NCI-H2196 treated with DMSO at 0.1 percent for 48 hours (cell line): ENCODE measurements at regions not wholly inside any gene's neighbourhood (a gene's known extent, or its start where the extent isn't known, plus 50 kb on each side); places are given as distances from the start of the nearest gene placed in this dataset.
"Not testable (repeated sequence)": the region's sequence is repeated elsewhere in the genome, so short reads cannot be mapped to it uniquely, and the experiment has no call there.

Source experiments
- DNase-seq: peaks from one replicate; lab custom pipeline; 2025; ENCODE audit not compliant: unreplicated experiment; lab: John Stamatoyannopoulos, UW

DNA sequence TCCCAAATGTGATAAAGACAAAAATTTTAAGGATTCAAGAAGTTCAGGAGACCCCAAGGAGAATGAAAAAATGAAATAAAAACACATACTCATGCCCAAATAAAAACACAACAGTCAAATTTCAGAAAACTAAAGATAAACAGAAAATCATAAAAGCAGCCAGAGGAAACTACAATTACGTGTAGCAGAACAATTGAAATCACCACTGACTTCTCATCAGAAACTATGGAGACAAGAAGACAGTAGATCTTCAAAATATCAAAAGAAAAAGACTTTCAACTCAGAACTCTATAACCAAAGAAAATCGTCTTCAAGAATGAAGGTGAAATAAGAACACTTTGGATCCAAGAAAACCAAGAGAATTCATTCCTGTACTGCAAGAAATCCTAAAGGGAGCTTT, 54.9 kb downstream of the DIO3 start:
- no peak for DNase-seq

DNA sequence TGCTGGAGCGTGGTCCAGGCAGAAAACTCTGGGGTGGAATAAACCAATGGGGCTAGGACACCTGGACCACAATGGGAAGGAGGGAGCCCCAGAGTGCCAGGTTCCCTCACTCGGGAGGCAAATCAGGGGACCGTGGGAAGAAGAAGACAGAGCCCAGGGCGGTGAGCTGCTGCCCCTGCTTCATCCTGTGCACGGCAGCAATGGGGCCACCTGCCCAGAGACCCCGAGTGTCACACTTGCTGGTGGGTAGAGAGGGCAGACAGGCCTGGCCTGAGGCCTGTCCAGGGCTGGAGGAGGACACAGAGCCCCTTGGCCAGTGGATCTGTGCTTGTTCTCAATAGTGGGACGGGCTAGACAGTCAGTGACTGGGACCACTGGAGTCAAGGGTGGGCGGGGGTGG, 58.2 kb downstream of the DIO3 start:
- no peak for DNase-seq

DNA sequence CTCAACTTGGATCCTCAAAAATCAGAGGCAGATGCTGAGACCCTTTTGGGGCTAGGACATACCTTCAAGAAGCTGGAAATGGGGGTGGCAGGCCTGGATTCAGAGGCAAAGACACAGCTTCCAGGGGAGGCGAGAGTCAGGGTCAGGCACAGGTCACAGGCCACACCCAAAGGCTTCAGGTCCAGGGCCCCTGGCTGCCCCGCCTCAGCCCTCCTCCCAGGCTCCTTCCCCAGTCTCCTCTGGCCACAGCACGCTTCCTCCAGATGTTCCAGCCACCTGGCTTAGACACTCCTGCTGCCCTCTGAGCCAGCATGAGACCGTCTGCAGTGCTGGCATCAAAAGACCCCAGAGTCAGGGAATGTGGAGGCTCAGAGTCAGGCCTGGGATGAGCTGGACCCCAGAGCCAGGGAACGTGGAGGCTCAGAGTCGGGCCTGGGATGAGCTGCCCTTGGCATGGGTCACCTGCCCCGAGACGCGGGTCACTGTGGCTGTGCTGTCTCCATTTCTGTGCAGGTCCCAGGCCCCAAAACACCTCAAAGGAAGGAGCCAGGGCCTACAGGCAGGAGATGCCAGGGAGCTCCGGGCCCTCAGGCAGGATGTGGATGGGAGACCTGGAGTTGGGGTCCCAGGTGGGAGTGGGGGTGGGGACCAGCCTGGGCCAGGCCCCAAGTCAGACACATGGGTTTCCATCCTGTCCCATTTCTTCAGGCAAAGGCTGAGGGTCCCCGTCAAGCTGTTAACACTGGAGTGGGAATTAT, 58.9 kb downstream of the DIO3 start:
- no peak for DNase-seq

DNA sequence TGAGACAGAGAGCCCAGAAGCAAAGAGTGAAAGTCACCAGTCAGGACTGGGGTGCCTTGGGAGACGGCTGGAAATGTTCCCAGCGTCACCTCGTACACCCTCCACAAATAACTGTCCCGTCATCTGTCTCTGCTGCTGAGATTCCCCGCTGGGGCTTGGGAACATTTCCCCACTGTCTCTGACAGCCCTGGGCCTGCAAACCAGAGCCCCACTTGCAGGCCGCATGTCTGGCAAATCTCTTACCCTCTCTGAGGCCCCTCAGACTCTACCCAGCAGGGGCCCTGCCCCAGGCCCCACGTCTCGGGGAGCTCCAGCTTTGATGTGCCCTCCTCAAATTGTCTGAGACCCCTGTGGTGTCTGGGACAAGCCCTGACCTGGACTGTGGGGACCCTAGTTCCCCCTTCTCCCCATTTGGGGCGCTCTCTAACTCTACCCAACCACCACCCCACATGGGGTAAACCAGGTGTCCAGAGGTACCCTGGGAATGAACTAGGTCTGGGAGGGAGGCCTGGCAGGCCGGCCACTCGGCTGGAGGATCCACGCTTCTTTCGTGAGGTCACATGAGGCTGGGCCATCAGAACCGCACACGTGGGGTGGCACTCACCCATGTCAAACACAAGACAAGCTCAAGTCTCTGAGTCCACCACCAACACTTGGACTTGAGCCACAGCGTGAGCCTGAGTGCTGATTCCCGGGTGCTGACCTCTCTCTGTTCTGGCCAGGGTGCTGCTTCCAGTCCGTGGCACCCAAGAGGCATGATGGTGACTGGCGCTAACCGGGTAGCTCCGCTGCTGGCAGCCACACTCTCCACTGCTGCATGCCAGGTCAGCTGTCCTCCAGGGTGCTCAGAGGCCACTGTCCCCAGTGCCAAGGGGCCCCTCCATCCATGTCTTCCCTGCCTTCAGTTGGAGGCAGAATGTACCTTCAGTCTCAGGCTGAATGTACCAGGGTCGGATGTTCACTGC, 59.8 kb downstream of the DIO3 start:
- DNase-seq = no peak

DNA sequence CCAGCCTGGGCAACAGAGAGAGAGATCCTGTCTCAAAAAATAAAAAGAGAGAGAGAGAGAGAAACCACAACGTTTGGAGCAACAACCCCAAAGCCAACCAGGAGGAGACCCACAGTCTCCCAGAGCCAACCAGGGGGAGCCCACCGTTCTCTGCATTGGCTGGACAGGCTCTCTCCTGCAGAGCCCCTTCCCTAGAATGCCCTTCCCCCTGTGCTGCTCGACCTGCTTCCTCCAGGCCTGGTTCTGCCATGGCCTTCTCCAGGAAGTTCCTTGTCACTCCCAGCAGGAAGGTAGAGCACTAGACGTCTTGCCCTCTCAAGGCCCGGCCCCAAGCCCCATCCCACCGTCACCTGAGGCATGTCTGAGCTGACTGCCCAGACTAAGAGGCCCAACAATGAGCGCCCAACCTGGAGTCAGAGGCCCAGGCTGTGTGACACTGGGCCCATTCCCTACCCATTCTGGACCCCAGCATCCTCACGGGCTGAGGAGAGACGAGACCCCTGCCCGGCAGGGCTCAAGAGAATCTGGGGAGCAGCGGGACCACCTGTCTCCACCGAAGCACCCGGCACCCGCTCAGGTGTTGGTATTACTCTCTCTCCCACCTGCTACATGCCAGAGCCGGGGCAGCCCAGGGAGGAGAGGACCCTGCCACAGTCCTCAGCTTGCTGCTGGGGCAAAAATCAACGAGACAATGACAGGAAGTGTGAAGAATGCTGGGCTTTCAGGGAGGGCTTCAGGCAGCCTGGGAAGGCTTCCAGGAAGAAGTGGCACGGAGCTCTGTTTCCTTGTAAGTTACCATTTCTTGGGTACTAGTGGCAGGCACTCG, 61.2 kb downstream of the DIO3 start:
- DNase-seq = no peak

DNA sequence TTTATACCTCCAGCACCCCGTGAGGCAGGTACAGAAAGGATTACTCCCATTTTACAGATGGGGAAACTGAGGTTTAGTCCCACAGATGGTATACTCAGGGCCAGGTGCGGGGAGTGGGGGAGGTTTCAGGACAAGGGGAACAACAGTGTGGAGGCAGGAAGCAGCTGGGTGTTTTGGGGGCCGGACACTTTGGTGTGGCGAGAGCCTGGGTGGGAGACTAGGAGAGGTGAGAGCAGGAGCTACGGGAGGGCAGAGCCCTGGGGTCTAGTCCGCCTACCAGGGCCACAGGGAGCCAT, 61.7 kb downstream of the DIO3 start:
- DNase-seq = no peak

DNA sequence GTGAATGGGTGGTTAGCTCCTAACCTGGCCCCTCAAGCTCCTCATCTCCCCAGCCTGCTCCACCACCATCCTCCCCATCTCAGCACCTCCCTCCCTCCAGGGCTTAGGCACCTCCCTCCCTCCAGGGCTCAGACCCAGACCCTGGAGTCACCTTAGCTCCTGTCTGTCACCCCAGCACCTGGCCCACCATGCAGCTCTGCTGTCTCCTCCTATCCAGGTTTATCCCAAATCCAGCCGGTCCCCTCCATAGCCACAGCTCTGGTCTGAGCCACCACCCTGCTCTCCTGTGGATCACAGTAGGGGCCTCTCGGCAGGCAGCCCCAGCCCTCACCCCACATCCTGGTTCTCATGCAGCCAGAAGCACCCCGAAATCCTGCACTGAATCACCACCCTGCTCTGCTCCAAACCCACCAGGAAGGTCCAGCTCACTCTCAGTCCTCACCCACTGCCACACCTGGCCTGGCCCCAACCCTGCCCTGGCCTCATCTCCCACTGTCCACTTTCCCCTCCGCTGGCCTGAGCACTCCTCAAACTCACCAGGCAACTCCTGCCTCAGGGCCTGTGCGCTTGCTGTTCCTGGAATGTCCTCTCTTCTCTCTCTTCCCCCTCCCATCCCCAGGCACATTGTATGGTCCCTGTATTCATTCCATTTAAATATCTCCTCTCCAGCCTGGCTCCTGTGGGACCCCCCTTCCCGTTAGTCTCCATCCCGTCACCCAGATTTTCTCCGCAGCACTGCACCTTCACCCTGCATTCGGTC, 62.6 kb downstream of the DIO3 start:
- DNase-seq = no peak

DNA sequence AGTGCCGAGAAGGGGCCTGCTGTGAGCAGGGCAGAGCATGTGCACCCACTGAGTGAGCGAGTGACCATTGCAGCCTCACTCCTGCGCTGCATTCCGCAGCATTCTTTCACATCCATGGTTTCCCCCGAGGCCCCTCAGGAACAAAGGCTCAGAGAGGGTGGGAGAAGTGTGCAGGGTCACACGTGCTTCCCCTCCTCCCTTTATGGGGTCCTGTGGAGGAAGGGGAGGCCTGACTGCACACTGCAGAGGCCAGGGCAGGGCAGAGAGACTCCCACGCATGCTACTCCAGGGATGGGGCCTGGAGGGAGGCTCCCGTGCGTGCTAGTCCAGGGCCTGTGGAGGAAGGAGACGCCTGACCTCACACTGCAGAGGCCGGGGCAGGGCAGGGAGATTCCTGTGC, 63.2 kb downstream of the DIO3 start:
- no peak for DNase-seq

DNA sequence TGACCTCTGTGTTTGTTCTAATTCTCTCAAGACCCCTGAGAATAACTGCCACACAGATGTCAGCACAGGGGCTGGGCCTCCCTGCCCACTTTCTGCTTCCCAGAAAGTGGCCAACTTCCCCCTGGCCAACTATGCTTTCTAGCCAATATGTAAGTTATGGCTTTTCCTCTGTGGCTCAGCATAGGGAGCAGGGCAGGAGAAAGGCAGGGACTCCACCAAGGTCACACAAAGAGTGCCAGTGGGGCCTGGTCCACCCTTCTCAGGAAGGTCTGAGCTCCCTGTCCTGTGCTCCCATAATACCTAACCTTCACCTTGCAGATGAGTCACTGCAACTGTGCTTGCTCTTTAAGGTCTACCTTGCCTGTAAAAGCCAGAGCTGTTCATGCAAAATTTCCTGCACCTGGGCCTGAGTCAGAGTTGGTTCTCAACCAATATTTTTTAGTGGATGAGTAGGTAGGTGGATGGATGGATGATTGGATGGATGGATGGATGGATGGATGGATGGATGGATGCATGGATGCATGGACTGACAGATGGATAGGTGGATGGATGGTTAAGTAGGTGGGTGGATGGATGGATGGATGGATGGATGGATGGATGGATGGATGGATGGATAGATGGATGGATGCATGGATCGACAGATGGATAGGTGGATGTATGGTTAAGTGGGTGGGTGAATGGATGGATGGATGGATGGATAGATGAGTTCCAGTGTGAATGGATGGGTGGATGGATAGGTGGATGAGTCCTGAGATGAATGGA, 64.2 kb downstream of the DIO3 start:
- no peak for DNase-seq

DNA sequence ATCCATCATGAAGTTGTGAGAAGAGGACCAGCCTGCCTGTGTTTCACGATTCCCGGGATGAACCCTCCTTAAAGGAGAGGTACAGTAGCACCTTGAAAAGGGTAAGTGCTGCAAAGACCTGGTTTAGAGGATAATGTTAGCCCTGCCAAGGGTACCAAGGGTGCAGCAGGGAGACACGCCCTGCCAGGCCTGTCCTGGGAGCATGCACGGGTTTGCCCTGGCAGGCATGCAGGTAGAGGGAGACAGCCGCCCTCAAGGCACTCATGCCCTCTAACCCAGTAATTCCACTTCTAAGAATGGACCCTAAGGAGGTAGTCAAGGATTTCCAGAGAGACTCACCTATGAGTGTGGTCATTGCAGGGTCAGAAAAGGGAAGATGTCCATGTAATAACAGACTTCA, 65.0 kb downstream of the DIO3 start:
- no peak for DNase-seq

DNA sequence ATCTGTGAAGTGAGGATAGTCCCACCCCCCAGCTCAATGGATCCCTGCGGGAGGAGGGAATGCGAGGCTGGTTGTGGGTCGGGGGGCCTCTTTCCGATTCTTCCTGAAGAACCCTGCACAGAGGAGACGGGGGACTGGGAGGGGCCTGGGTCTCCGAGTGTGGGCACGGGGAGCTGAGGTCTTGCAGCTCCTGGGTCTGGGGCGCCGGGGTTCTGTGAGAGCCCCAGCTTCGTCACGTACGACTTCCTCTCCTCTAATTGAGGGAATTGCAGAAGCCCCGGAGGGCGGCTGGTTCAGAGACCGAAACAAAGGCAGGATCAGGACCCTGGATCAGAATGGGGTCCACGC, 66.6 kb downstream of the DIO3 start:
- DNase-seq = no peak

DNA sequence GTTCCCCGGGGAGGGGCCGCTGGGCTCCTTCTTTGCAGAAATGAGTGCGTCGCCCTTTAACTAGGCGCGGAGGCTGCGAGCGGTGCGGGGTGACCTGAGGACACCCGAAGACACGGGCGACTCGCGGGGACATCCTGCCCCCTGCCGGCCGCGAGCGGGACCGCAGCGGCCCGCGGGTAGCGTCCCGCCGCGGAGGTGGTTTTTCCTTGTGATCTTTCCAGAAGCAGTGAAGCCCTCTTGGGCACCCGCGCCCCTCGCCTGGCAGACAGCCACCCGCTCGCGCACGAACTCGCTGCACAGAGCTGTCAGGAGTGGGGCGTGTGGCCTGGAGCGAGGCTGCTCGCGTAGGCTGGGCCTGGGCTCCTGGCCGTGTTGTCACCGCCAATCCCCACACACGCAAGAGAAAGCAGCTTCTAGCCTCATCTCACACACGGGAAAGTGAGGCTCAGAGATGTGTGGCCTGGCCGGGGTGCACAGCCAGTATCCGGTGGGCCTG, 67.2 kb downstream of the DIO3 start:
- DNase-seq = no peak

DNA sequence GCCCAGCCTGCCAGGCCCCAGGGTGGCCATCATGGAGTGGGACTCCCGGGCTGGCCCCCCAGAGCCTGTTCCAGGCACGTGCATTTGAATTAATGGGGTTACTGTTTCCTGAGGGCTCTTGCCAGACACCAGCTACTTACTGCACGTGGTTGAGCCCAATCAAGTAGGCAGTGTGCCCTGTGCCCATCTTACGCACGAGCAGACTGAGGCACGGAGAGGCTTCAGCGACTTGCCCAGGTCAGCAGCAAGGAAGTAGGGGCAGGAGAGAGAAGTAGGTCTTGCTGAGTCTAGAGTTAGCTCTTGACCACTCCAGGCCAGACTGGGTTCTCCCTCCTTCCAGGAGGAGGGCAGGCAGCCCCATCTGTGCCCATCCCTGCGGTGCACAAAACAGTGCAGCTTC, 67.7 kb downstream of the DIO3 start:
- no peak for DNase-seq

DNA sequence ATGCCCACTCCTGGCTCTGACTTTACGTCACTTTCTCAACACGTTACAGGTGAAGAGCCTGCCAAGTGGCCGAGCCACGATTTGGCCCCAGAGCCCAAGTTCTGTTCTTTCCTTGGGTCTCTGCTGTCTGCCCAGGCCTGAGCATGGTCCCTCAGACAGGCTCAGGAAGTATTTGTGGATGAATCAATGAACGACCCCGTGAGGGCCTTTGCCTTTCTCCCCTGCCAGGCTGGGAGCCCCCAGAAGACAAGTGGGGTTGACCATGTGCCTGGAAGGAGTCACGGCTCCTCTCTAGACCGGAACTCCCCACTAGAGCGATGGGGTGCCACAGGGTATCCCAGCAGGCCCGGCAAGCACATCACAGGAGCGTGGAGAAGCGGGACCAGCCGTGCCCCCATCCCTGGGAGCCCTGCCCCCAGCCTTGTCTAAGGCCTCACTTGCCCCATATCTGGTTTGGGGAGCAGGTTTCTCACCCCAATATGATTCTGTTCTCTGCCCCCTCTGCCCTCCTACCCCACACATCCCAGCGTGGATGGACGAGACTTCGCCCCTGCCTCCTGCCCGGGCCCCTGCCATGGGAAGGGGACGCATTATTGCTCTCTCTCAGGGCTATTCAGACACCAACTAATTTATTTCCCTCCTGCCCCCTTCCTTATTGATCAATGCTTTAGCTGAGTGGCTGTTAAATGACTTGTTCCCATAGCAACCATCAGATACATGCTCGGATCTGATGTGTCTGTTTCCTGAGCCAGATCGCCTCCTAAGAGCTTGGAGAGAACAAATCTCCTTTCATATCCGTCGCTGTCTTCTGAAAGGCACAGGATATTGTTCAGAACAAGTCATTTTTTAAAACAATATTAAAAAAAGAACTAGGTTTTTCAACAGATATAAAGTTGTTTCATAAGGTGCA, 69.0 kb downstream of the DIO3 start:
- no peak for DNase-seq

DNA sequence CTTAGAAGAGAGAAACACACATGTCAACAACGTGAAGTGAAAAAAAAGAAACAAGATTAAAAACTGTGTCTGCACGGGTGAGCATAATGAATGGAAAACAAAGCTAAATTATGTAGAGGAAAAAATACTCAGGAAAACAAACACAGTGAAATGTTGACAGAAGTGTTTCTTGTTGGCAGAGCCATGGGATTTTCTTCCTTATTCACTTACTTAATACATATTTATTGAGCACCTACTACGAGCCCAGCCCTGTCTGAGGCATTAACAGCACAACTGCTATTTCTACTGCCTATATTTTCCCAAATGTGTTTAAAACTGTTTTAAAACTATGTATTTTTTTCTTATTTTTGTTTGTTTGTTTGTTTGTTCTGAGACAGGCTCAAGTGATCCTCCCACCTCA, 69.9 kb downstream of the DIO3 start:
- no peak for DNase-seq

DNA sequence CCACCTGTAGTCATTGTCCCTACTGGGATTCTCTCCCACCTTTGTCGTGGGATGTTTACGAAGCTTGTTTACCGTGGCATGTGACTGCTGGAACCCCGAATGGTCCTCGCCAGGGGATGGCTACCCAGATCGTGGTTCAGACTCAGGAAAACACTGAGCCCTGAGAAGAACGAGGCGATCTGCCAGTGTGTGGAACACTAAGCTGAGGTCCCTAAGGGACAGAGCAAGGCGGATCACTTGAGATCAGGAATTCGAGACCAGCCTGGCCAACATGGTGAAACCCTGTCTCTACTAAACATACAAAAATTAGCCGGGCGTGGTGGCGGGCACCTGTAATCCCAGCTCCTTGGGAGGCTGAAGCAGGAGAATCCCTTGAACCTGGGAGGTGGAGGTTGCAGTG, 70.7 kb downstream of the DIO3 start:
- DNase-seq = not testable (repeated sequence)

DNA sequence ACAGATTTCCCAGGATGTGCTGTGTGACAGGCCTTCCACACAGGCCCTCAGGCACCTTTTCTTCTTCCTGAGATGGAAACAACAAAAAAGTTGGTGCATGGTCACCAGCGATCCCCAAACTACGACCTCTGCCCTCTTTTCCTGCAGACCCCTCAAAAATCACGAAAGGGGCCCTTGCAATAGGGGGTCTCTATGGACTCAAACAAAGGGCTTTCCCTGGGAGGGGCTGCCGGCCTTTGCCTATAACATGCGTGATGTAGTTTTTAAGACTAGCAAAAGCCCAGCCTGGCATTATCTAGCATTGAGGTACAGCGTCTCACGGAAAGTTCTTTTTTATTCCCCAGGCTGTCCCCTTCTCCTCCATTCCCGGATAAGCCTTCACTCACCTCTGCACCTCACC, 71.2 kb downstream of the DIO3 start:
- DNase-seq = no peak

DNA sequence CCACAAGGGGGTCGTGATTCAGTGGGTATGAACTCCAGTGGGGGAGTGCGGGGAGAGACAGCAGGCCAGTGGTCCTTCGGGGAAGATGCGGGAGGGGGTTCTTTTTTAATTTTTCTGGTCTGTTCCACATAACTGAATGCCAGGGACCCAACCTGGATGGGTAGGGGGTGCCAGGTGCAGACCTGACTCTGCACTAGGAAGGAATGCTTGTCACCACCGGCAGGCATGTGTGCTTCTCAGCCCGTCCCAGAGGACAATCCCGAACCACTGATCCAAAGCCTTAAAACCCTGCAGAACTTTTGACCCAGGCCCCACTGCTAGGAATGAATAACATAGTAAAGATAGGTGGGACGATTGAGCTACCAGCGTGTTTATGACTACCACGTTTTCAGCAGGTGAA, 72.0 kb downstream of the DIO3 start:
- DNase-seq = no peak

DNA sequence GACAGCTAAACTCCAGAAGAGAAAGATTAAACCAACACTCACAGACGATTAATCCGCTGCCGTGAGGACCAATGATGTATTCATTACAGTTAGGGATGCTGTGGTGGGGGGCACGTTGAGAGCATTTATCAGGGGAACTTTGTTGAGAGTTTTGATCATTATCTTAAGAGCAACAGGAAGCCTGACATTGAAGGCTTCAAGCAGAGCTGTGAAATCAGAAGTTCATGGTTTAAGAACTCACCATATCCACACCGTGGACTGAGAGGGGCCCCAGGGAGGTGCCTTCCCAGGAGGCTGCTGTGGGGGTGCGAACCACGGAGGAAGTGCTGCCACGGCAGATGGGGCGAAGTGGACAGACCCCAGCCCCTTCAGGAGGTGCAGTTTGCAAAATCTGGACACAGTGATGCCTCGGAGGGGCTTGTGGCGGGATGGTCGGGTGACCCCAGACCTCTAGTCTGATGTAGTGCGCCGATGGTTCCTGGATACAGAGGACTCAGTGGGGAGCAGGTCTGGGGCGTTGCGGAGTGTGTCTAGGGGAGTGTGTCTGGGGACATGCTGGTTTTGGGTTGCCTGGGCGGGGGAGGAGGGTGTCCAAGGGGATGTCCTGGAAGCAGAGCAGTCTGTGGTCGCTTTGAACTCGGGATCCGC, 73.0 kb downstream of the DIO3 start:
- no peak for DNase-seq
